Activated CD4-positive, alpha-beta T cell treated with anti-CD3 and anti-CD28 coated beads for 4 hours (primary cell): ENCODE measurements at regions not wholly inside any gene's neighbourhood (a gene's known extent, or its start where the extent isn't known, plus 50 kb on each side); places are given as distances from the start of the nearest gene placed in this dataset.

Source experiments
- DNase-seq, 2 donors: peaks; one replicate each; pipeline ENCODE4 v3.0.0-alpha.2; 2020

- no peak for DNase-seq
Observed at GRCh38 chr1:30063621-30064280, 659.6 kb downstream of the MATN1 start.

GRCh38 chr1:30061292-30062220 lies 661.8 kb downstream of the MATN1 start:
- DNase-seq = no peak

GRCh38 chr1:30060738-30061137 lies 662.6 kb downstream of the MATN1 start:
- no peak for DNase-seq

GRCh38 chr1:30058970-30059369 lies 664.4 kb downstream of the MATN1 start:
- DNase-seq = no peak

- DNase-seq = no peak
Observed at GRCh38 chr1:30054126-30054525, 669.3 kb downstream of the MATN1 start.

DNA sequence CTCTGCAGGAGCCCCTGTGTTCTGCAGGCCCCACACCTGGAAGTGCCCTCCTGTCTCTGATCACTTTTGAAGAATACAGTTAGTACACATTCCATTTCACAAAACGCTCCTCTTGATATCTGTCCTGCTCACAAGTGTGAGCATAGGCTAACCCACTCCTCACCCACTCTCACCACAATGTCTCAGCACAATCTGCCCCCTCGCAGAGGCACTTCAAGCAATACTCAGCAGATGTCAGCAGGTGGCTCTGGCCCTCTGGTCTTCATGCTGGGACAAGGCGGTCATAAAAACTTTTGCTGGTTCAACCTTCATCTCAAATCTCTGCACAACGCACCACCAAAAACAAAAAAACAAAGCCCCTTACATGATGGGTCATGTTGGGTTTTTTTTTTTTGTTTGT lies 671.2 kb downstream of the MATN1 start:
- no peak for DNase-seq

GRCh38 chr1:30051777-30052176 lies 671.6 kb downstream of the MATN1 start:
- no peak for DNase-seq

GRCh38 chr1:30049748-30050296 lies 673.6 kb downstream of the MATN1 start:
- no peak for DNase-seq

GRCh38 chr1:30048905-30049304 lies 674.5 kb downstream of the MATN1 start:
- DNase-seq = no peak

DNA sequence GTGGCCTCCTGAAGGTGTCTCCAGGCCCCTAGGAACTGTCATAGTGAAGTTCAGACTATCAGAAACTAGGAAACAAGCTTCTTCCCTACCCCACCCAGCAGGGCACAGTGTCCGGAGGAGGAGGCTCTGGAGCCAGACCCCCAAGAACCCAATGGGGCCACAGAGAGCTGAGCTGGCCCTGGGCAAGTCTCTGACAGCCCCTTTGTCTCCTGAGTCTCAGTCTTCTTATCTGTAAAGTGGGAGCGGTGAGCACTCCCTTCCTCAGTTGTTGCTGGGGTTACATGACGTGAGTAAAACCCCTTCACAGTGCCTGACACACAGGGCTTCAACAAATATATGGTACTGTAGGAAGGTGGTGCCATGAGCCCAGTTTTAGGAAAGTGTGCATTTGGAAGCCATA lies 675.8 kb downstream of the MATN1 start:
- DNase-seq = no peak

DNA sequence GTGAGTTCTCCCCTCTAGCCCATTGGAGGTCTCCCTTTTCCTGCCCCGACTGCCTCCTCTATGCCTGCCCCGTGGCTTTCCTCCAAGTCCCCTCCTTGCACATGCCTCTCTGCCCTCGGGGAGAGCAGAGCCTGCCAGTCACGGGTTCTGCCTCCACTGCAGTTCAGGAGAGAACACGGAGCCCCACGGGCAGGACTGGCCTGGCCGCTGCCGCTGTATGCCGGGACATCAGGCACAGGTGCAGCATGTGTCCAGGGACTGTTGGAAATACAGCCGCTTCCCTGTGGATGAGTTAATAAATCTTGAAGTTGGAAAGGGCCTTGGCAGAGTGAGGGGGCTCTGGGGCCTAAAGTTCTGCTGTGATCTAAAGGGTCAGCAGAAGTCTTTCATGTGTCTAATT lies 676.6 kb downstream of the MATN1 start:
- no peak for DNase-seq

GRCh38 chr1:30045304-30046090 lies 677.9 kb downstream of the MATN1 start:
- no peak for DNase-seq

DNA sequence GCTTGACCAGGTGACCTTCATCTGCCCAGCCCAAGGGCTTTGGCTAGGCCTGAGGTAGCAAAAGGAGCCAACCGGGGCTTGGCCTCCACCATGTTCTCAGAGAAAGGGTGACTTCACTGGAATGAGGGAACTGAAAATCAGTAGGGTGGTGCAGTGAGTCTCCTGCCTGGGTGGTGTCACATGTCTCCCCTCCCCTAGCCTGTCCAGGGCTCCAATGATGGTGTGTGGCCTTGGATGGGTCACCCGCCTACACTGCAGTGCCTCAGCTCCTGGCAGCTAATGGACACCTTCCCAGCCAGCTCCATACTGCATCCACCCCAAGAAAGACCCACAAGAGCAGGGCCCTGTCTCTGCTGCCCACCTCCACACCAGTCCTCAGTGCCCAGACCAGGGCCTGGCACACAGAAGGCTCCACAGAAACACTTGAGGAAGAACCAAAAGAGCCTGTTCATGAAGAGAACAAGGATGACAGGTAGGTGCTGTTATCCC lies 678.7 kb downstream of the MATN1 start:
- no peak for DNase-seq

DNA sequence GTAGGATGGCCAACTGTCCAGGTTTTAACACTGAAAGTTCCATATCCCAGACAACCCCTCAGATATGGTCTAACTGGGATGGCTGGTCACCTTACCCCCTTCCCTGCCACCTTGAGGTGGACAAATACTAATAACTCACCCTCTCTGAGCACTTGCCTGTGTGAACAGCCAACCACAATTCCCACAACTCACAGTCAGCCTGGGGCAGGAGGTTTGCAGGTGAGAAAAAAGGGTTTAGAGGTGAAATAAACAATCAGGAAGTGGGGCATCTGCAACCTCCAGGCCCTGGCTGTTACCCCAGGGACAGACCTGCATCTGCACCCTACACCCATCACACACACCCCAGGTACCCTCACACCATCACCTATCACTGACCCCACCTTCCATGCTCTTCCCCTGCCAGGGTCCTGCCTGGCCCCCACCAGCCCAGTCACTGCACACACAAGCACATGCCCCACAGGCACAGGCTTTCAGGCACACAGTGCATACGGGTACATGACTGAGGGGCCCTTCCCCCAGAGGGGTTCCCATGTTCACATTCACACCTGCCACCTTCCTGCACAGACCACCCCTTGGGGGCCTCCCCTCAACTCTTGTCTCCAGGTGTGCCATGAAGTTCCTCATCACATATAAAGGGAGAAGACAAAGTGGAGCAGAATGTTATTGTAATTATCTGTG lies 679.5 kb downstream of the MATN1 start:
- DNase-seq = no peak

GRCh38 chr1:30043256-30043655 lies 680.1 kb downstream of the MATN1 start:
- DNase-seq = no peak

DNA sequence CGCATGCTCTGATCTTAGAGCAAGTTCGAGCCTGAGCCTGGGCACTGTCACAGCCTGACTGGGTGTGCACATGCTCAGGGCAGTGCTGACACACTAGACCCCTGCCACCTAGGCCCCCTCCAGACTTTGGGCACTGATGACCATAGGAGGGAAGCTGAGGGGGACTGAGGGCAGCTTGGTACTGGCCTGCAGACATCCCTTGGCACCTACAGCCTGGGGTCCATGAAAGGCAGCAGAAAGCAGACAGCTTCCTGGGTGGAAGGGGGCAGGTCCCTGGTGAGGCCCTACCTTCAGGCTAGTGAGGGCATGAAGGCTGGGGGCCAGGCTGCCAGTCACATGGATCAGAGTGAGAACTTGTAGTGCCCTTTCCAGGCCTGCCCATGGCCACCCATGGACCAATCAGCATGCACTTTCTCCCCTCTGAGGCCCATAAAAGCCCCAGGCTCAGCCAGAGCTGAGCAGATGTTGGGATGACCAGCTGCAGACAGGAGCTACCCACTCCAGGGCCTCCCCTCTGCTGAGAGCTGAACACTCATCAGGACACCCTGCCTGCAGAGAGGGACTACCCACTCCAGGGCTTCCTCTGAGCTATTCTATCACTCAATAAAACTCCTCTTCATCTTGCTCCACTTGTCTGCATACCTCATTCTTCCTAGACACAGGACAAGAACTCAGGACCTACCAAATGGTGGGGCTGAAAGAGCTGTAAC lies 680.8 kb downstream of the MATN1 start:
- no peak for DNase-seq

- DNase-seq = no peak
Observed at GRCh38 chr1:30041741-30042437, 681.5 kb downstream of the MATN1 start.

GRCh38 chr1:30040081-30041019 lies 683.0 kb downstream of the MATN1 start:
- DNase-seq = no peak

- no peak for DNase-seq
Observed at GRCh38 chr1:30039354-30040080, 683.9 kb downstream of the MATN1 start.
